ENCODE measurements at regions not wholly inside any gene's neighbourhood (a gene's known extent, or its start where the extent isn't known, plus 50 kb on each side); places are given as distances from the start of the nearest gene placed in this dataset.

- no peak for TF ChIP-seq POLR2A (IDR thresholded peaks at IDR 0.05)
- TF ChIP-seq CTCF (IDR thresholded peaks at IDR 0.05): no peak
These were observed 85.4 kb downstream of the IRX2 start for GRCh38 chr5:2666081-2666480.
